GM23248 (cell line): ENCODE measurements at regions not wholly inside any gene's neighbourhood (a gene's known extent, or its start where the extent isn't known, plus 50 kb on each side); places are given as distances from the start of the nearest gene placed in this dataset.

Experiments
- EZH2 ChIP-seq: fragments of 200-600 bp; sonication (generic); IDR thresholded peaks from 2 replicates; pipeline ENCODE4 v1.6.1; 2018; ENCODE audit warnings: antibody characterized with exemption, mild to moderate bottlenecking; ENCODE audit not compliant: insufficient read depth, poor library complexity, severe bottlenecking
- EZH2phosphoT487 ChIP-seq: fragments of 200-600 bp; sonication (generic); IDR thresholded peaks from 2 replicates; pipeline ENCODE4 v1.6.1; 2018; ENCODE audit warnings: antibody characterized with exemption, moderate library complexity, mild to moderate bottlenecking, low read depth; ENCODE audit not compliant: insufficient read depth

- TF ChIP-seq EZH2phosphoT487 = no peak
- no peak for TF ChIP-seq EZH2
These were observed 150.7 kb upstream of the NLGN4Y start for GRCh38 chrY:14373608-14374007.
